Panc1 (cell line): ENCODE measurements at regions not wholly inside any gene's neighbourhood (a gene's known extent, or its start where the extent isn't known, plus 50 kb on each side); places are given as distances from the start of the nearest gene placed in this dataset.
"Not testable (repeated sequence)": the region's sequence is repeated elsewhere in the genome, so short reads cannot be mapped to it uniquely, and the experiment has no call there.

Source experiments
- ATAC-seq: fragments of 200-7000 bp; cut with Tn5 transposase; 2 replicates; pipeline ENCODE4 v1.9.1; 2020; ENCODE audit warnings: mild to moderate bottlenecking, moderate library complexity
- BruUV-seq: library from RNA; stranded (reverse); fragments of 400-500 nt; replicated peaks from 2 replicates; lab custom pipeline; 2021; lab: Mats Ljungman, UMichigan
- CTCF ChIA-PET: fragments of 300-600 bp; sonication (Branson Sonifier 250); formaldehyde crosslinking; loops from one replicate; lab custom pipeline; 2022; ENCODE audit warnings: antibody characterized with exemption; lab: Charles Lee
- POLR2A ChIA-PET: fragments of 300-600 bp; sonication (Branson Sonifier 250); formaldehyde crosslinking; loops from one replicate; lab custom pipeline; 2022; ENCODE audit warnings: antibody characterized with exemption; lab: Charles Lee
- DNase-seq: peaks from one replicate; pipeline ENCODE4 v3.0.0-alpha.2; 2010; ENCODE audit warnings: low read depth, low spot score
- H3K27ac ChIP-seq: 2 replicates; pipeline ENCODE4 v1.5.1; 2011; ENCODE audit warnings: mild to moderate bottlenecking, low read length, inconsistent platforms
- H3K27me3 ChIP-seq: fragments of 200-500 bp; sonication (Bioruptor generic); 2 replicates; pipeline ENCODE4 v1.6.0; 2014; ENCODE audit warnings: low read length, inconsistent platforms; ENCODE audit not compliant: control insufficient read depth, insufficient read depth
- H3K36me3 ChIP-seq: fragments of 200-500 bp; sonication (Bioruptor generic); 2 replicates; pipeline ENCODE4 v1.5.1; 2014; ENCODE audit warnings: inconsistent platforms, mild to moderate bottlenecking, low read length, moderate library complexity; ENCODE audit not compliant: control insufficient read depth, insufficient read depth
- H3K4me1 ChIP-seq: 2 replicates; pipeline ENCODE4 v1.5.1; 2011; ENCODE audit warnings: inconsistent platforms, mild to moderate bottlenecking, low read length, moderate library complexity; ENCODE audit not compliant: control insufficient read depth, insufficient read depth
- H3K4me3 ChIP-seq, 2 experiments: 2 replicates each; pipeline ENCODE4 v1.5.1; 2011 to 2012; ENCODE audit warnings: low read depth in 2 of 2, low read length in 2 of 2, mild to moderate bottlenecking in 2 of 2, inconsistent platforms in 1 of 2, moderate library complexity in 1 of 2
- H3K9me3 ChIP-seq: fragments of 200-500 bp; sonication (Bioruptor generic); 2 replicates; pipeline ENCODE4 v1.5.1; 2014; ENCODE audit warnings: low read depth, mild to moderate bottlenecking, inconsistent platforms, low read length, moderate library complexity; ENCODE audit not compliant: control insufficient read depth, insufficient read depth
- POLR2AphosphoS5 ChIP-seq: IDR thresholded peaks from 2 replicates; pipeline ENCODE4 v1.6.1; 2012; ENCODE audit warnings: mild to moderate bottlenecking, low read depth, low read length, moderate library complexity
- SIN3A ChIP-seq: IDR thresholded peaks from 2 replicates; pipeline ENCODE4 v1.6.1; 2012; ENCODE audit warnings: low read depth, mild to moderate bottlenecking, low read length, moderate library complexity, borderline replicate concordance; ENCODE audit not compliant: insufficient read depth
- TCF7L2 ChIP-seq: IDR thresholded peaks from 2 replicates; pipeline ENCODE4 v1.6.1; 2011; ENCODE audit warnings: mild to moderate bottlenecking, low read depth, low read length, inconsistent platforms
- in situ Hi-C: cut with HindIII; loops from 2 replicates; pipeline ENCODE4 v1.10.0; 2016; ENCODE audit warnings: low sequenced_read_pairs, low pct_unique_long_range_greater_than_20kb
- intact Hi-C: fragments of 100-400 bp; cut with micrococcal nuclease; formaldehyde crosslinking; loops from one replicate; pipeline ENCODE4 v1.10.0; 2022; ENCODE audit not compliant: unreplicated experiment
- TF ChIP-seq, protein P1 (sequence below), 2 experiments: IDR thresholded peaks; 2 replicates each; pipeline ENCODE4 v1.6.1; 2011 to 2012; ENCODE audit warnings: low read depth in 2 of 2, control low read depth in 1 of 2, low read length in 1 of 2, mild to moderate bottlenecking in 1 of 2, moderate library complexity in 1 of 2; ENCODE audit not compliant: insufficient read depth in 1 of 2
- TF ChIP-seq, protein P2 (sequence below): fragments of 450-650 bp; IDR thresholded peaks from 2 replicates; pipeline ENCODE4 v1.5.1; 2017; ENCODE audit warnings: mild to moderate bottlenecking

DNA sequence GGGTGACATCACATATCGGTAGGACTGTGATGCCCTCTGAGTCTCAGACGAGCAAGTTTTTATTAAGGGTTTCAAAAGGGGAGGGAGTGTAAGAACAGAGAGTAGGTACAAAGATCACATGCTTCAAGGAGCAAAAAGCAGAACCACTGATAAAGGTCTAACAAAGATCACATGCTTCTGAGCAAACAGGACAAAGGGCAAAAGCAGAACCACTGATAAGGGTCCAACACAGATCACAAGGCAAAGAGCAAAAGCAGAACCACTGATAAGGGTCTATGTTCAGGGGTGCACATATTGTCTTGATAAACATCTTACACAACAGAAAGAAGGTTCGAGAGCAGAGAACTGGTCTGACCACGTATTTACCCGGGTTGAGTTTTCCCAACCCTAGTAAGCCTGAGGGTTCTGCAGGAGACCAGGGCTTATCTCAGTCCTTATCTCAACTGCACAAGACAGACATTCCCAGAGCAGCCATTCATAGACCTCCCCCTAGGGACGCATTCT, 604.2 kb upstream of the GYPC start:
- intact Hi-C loops, H3K27me3 ChIP-seq, CTCF ChIA-PET, in situ Hi-C loops, H3K4me1 ChIP-seq, H3K27ac ChIP-seq, H3K9me3 ChIP-seq, BruUV-seq, H3K4me3 ChIP-seq, ATAC-seq, POLR2A ChIA-PET, H3K36me3 ChIP-seq, DNase-seq: not testable (repeated sequence)

DNA sequence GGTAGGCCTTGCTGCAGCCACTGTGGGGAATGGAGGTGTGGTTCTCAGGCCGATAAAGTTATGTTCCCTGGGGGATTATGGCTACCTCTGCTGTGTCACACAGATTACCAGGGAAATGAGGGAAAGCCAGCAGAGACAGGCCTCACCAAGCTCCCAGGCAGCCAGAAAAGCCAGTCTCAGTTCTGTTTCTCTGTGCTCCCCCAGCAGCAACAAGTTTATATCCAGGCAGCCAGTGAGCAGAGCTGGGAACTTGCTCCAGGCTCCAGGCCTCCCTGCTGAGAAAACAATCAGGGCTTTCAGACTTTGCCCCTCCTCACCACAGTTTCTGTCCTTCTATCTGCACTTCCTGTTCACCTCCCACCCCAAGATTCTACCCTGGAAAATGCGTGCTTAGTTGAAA, 596.6 kb upstream of the GYPC start:
- Histone ChIP-seq H3K4me1 (no peaks in the 10 kb centered on the region), H3K9me3 (peaks cover under 1% of the 10 kb centered on the region; the same call in 1 of the 2 replicates), H3K27ac (no peak overlapping the region), H3K36me3 (no peaks in the 10 kb centered on the region), H3K4me3 (no peak overlapping the region), H3K27me3 (no peaks in the 10 kb centered on the region)
- no peak for ATAC-seq
- CTCF ChIA-PET = no interaction called here
- POLR2A ChIA-PET = no interaction called here
- intact Hi-C loops (no loop called here), in situ Hi-C loops (no loop called here)
- TF ChIP-seq, protein P1, sequence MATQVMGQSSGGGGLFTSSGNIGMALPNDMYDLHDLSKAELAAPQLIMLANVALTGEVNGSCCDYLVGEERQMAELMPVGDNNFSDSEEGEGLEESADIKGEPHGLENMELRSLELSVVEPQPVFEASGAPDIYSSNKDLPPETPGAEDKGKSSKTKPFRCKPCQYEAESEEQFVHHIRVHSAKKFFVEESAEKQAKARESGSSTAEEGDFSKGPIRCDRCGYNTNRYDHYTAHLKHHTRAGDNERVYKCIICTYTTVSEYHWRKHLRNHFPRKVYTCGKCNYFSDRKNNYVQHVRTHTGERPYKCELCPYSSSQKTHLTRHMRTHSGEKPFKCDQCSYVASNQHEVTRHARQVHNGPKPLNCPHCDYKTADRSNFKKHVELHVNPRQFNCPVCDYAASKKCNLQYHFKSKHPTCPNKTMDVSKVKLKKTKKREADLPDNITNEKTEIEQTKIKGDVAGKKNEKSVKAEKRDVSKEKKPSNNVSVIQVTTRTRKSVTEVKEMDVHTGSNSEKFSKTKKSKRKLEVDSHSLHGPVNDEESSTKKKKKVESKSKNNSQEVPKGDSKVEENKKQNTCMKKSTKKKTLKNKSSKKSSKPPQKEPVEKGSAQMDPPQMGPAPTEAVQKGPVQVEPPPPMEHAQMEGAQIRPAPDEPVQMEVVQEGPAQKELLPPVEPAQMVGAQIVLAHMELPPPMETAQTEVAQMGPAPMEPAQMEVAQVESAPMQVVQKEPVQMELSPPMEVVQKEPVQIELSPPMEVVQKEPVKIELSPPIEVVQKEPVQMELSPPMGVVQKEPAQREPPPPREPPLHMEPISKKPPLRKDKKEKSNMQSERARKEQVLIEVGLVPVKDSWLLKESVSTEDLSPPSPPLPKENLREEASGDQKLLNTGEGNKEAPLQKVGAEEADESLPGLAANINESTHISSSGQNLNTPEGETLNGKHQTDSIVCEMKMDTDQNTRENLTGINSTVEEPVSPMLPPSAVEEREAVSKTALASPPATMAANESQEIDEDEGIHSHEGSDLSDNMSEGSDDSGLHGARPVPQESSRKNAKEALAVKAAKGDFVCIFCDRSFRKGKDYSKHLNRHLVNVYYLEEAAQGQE (IDR thresholded peaks at IDR 0.05; ENCODE audit: insufficient read depth in 1 of 2, low read depth in 2 of 2, low read length in 1 of 2) = no peak
- TF ChIP-seq POLR2AphosphoS5 = no peak
- TF ChIP-seq, protein P2, sequence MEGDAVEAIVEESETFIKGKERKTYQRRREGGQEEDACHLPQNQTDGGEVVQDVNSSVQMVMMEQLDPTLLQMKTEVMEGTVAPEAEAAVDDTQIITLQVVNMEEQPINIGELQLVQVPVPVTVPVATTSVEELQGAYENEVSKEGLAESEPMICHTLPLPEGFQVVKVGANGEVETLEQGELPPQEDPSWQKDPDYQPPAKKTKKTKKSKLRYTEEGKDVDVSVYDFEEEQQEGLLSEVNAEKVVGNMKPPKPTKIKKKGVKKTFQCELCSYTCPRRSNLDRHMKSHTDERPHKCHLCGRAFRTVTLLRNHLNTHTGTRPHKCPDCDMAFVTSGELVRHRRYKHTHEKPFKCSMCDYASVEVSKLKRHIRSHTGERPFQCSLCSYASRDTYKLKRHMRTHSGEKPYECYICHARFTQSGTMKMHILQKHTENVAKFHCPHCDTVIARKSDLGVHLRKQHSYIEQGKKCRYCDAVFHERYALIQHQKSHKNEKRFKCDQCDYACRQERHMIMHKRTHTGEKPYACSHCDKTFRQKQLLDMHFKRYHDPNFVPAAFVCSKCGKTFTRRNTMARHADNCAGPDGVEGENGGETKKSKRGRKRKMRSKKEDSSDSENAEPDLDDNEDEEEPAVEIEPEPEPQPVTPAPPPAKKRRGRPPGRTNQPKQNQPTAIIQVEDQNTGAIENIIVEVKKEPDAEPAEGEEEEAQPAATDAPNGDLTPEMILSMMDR = no peak
- no TSS peak for BruUV-seq
- no peak for DNase-seq

DNA sequence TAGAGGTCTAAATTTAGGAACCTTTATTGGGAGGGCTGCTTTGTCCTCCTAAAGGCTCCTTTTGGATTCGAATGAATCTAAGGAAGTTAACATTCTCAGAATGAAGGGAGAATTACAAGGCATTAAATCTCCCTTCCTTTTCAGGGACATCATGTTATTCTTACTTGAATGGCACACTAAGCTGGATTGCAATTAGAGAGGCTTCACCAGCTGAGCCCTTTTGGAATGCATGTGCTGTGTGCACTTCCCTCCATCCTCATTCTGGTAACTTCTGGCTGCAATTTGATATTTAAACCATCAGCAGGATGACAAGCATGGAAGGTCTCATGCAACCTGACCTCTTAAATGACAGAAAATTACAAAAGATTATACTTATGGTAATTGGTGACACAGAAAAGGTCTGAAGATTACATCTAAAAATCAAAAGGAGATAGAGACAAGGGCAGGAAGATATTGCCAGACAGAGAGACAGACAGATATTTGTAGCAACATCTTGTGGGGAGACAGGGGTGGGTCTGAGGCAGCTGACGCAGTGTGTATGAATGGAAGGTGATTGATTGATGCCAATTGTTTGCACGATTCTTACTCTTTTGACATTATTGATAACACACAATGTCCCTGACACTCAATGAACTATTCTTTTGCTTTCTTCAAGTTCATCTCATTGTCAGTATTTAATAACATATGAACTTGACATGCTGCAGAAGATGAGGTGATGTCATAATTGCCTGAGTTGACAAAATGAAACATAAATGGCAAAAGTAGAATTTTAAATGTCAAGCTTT, 570.8 kb upstream of the GYPC start:
- POLR2A ChIA-PET = no interaction called here
- in situ Hi-C loops (no loop called here), intact Hi-C loops (no loop called here)
- TF ChIP-seq, protein P1 (IDR thresholded peaks at IDR 0.05; ENCODE audit: insufficient read depth in 1 of 2, low read depth in 2 of 2, low read length in 1 of 2) = no peak
- TF ChIP-seq, protein P2 = no peak
- no peak for TF ChIP-seq SIN3A
- no peak for TF ChIP-seq POLR2AphosphoS5
- TF ChIP-seq TCF7L2 = no peak
- H3K27me3 ChIP-seq = no peaks in the 10 kb centered on the region
- no peaks in the 10 kb centered on the region for H3K4me1 ChIP-seq
- ATAC-seq = no peak
- H3K4me3 ChIP-seq = no peak overlapping the region
- no peaks in the 10 kb centered on the region for H3K36me3 ChIP-seq
- DNase-seq = no peak
- H3K27ac ChIP-seq = no peak overlapping the region
- CTCF ChIA-PET = no interaction called here
- H3K9me3 ChIP-seq = no peaks in the 10 kb centered on the region
- BruUV-seq = no TSS peak
